Amniotic stem cell (primary cell): ENCODE measurements at regions not wholly inside any gene's neighbourhood (a gene's known extent, or its start where the extent isn't known, plus 50 kb on each side); places are given as distances from the start of the nearest gene placed in this dataset.

Source experiments
- DNase-seq: peaks from one replicate; lab custom pipeline; 2025; lab: John Stamatoyannopoulos, UW

- no peak for DNase-seq
Measured at GRCh38 chr13:29925457-29926097, 75.2 kb upstream of the UBL3 start.

- no peak for DNase-seq
Measured at GRCh38 chr13:29924482-29925350, 74.3 kb upstream of the UBL3 start.

GRCh38 chr13:29923554-29924481 lies 73.4 kb upstream of the UBL3 start:
- peak; percentile 82 for DNase-seq

- DNase-seq = no peak
Measured at GRCh38 chr13:29922896-29923295, 72.5 kb upstream of the UBL3 start.

- DNase-seq = no peak
Measured at GRCh38 chr13:29922281-29922821, 71.9 kb upstream of the UBL3 start.

- no peak for DNase-seq
Measured at GRCh38 chr13:29921542-29921941, 71.1 kb upstream of the UBL3 start.

GRCh38 chr13:29920025-29920643 lies 69.7 kb upstream of the UBL3 start:
- no peak for DNase-seq

GRCh38 chr13:29918845-29919244 lies 68.4 kb upstream of the UBL3 start:
- DNase-seq = no peak

GRCh38 chr13:29917650-29918049 lies 67.2 kb upstream of the UBL3 start:
- DNase-seq = no peak

GRCh38 chr13:29914581-29914980 lies 64.2 kb upstream of the UBL3 start:
- no peak for DNase-seq

- DNase-seq = no peak
Measured at GRCh38 chr13:29911781-29912418, 61.5 kb upstream of the UBL3 start.

- DNase-seq = no peak
Measured at GRCh38 chr13:29909975-29910674, 59.7 kb upstream of the UBL3 start.

- no peak for DNase-seq
Measured at GRCh38 chr13:29909081-29909730, 58.8 kb upstream of the UBL3 start.

- DNase-seq = no peak
Measured at GRCh38 chr13:29908416-29909080, 58.1 kb upstream of the UBL3 start.

- DNase-seq = no peak
Measured at GRCh38 chr13:29907670-29908069, 57.3 kb upstream of the UBL3 start.

GRCh38 chr13:29906432-29907011 lies 56.1 kb upstream of the UBL3 start:
- no peak for DNase-seq

- no peak for DNase-seq
Measured at GRCh38 chr13:29905845-29906244, 55.4 kb upstream of the UBL3 start.

- DNase-seq = no peak
Measured at GRCh38 chr13:29903996-29904395, 53.6 kb upstream of the UBL3 start.

- DNase-seq = no peak
Measured at GRCh38 chr13:29903543-29903942, 53.1 kb upstream of the UBL3 start.
